Type B pancreatic cell (in vitro differentiated cells): ENCODE measurements at regions not wholly inside any gene's neighbourhood (a gene's known extent, or its start where the extent isn't known, plus 50 kb on each side); places are given as distances from the start of the nearest gene placed in this dataset.

ENCODE experiments used
- DNase-seq: peaks from one replicate; pipeline ENCODE4 v3.0.0; 2021; ENCODE audit warnings: mixed read lengths; ENCODE audit not compliant: unreplicated experiment; ENCODE audit errors: extremely low spot score
- H3K27ac Mint-ChIP-seq: 2 replicates; pipeline ENCODE4 v1.8.0; 2021; ENCODE audit warnings: mild to moderate bottlenecking, mixed read lengths
- H3K27me3 Mint-ChIP-seq: 2 replicates; pipeline ENCODE4 v1.8.0; 2021; ENCODE audit warnings: mixed read lengths
- H3K36me3 Mint-ChIP-seq: 2 replicates; pipeline ENCODE4 v1.8.0; 2021; ENCODE audit warnings: mixed read lengths
- H3K4me1 Mint-ChIP-seq: one replicate; pipeline ENCODE4 v1.8.0; 2021; ENCODE audit warnings: mixed read lengths; ENCODE audit not compliant: unreplicated experiment
- H3K4me3 Mint-ChIP-seq: 2 replicates; pipeline ENCODE4 v1.8.0; 2021; ENCODE audit warnings: mild to moderate bottlenecking, mixed read lengths
- H3K9me3 Mint-ChIP-seq: 2 replicates; pipeline ENCODE4 v1.8.0; 2021; ENCODE audit warnings: mixed read lengths
- CTCF ChIP-seq: fragments of 200-600 bp; sonication (generic); conservative IDR thresholded peaks from 2 replicates; pipeline ENCODE4 v1.5.0; 2021; ENCODE audit warnings: antibody characterized with exemption, mild to moderate bottlenecking

GRCh38 chr5:39785410-39785809, 360.6 kb upstream of the DAB2 start:
- no peak overlapping the region for H3K27ac Mint-ChIP-seq
- no peak for DNase-seq
- no peaks in the 10 kb centered on the region for H3K36me3 Mint-ChIP-seq
- H3K27me3 Mint-ChIP-seq, result no peaks in the 10 kb centered on the region
- TF ChIP-seq CTCF, result no peak
- no peaks in the 10 kb centered on the region for H3K4me1 Mint-ChIP-seq
- H3K4me3 Mint-ChIP-seq, result no peak overlapping the region
- H3K9me3 Mint-ChIP-seq, result peaks cover 5% of the 10 kb centered on the region

- Mint-ChIP-seq H3K27me3 (no peaks in the 10 kb centered on the region), H3K4me1 (no peaks in the 10 kb centered on the region), H3K9me3 (peaks cover 5% of the 10 kb centered on the region), H3K4me3 (no peak overlapping the region), H3K27ac (no peak overlapping the region), H3K36me3 (no peaks in the 10 kb centered on the region)
- no peak for DNase-seq
- TF ChIP-seq CTCF, result no peak
Observed at GRCh38 chr5:39783756-39784421, 359.1 kb upstream of the DAB2 start.

GRCh38 chr5:39780347-39780746, 355.6 kb upstream of the DAB2 start:
- H3K9me3 Mint-ChIP-seq, result no peaks in the 10 kb centered on the region
- H3K4me3 Mint-ChIP-seq, result no peak overlapping the region
- no peak for TF ChIP-seq CTCF
- H3K4me1 Mint-ChIP-seq, result no peaks in the 10 kb centered on the region
- no peaks in the 10 kb centered on the region for H3K36me3 Mint-ChIP-seq
- DNase-seq, result no peak
- H3K27me3 Mint-ChIP-seq, result no peaks in the 10 kb centered on the region
- no peak overlapping the region for H3K27ac Mint-ChIP-seq

GRCh38 chr5:39779831-39780230, 355.1 kb upstream of the DAB2 start:
- no peak for TF ChIP-seq CTCF
- no peaks in the 10 kb centered on the region for H3K36me3 Mint-ChIP-seq
- no peak overlapping the region for H3K4me3 Mint-ChIP-seq
- no peaks in the 10 kb centered on the region for H3K27me3 Mint-ChIP-seq
- H3K9me3 Mint-ChIP-seq, result no peaks in the 10 kb centered on the region
- no peak for DNase-seq
- H3K27ac Mint-ChIP-seq, result no peak overlapping the region
- H3K4me1 Mint-ChIP-seq, result no peaks in the 10 kb centered on the region

GRCh38 chr5:39775797-39776365, 351.1 kb upstream of the DAB2 start:
- Mint-ChIP-seq H3K4me1 (no peaks in the 10 kb centered on the region), H3K36me3 (no peaks in the 10 kb centered on the region), H3K27ac (no peak overlapping the region), H3K4me3 (no peak overlapping the region), H3K27me3 (no peaks in the 10 kb centered on the region), H3K9me3 (peaks cover under 1% of the 10 kb centered on the region)
- TF ChIP-seq CTCF, result no peak
- DNase-seq, result no peak
